GM12878 (cell line): ENCODE measurements at regions not wholly inside any gene's neighbourhood (a gene's known extent, or its start where the extent isn't known, plus 50 kb on each side); places are given as distances from the start of the nearest gene placed in this dataset.

ENCODE experiments used
- CEBPB ChIP-seq, 2 experiments: fragments of 150-350 bp in 1 of 2; IDR thresholded peaks; 2 replicates each; pipeline ENCODE4 v1.6.1; 2012 to 2014; ENCODE audit warnings: low read depth in 2 of 2, low read length in 2 of 2, borderline replicate concordance in 1 of 2, inconsistent platforms in 1 of 2
- CHD1 ChIP-seq: IDR thresholded peaks from 2 replicates; pipeline ENCODE4 v1.6.1; 2012; ENCODE audit warnings: low read depth, low read length, improper control_type of control experiment
- CHD2 ChIP-seq: IDR thresholded peaks from 2 replicates; pipeline ENCODE4 v1.6.1; 2011; ENCODE audit warnings: low read depth, low read length, improper control_type of control experiment, borderline replicate concordance
- CREB1 ChIP-seq: IDR thresholded peaks from 2 replicates; pipeline ENCODE4 v1.6.1; 2012; ENCODE audit warnings: low read depth, mild to moderate bottlenecking, inconsistent platforms
- EP300 ChIP-seq, 2 experiments: fragments of 150-350 bp in 1 of 2; IDR thresholded peaks; 2 replicates each; pipeline ENCODE4 v1.6.1; 2011 to 2012; ENCODE audit warnings: low read depth in 2 of 2, low read length in 2 of 2, borderline replicate concordance in 1 of 2, improper control_type of control experiment in 1 of 2, inconsistent platforms in 1 of 2; ENCODE audit not compliant: control insufficient read depth in 1 of 2
- MXI1 ChIP-seq: fragments of 150-350 bp; IDR thresholded peaks from 2 replicates; pipeline ENCODE4 v1.6.1; 2011; ENCODE audit warnings: low read depth, mild to moderate bottlenecking, inconsistent platforms, low read length, improper control_type of control experiment
- POLR2A ChIP-seq: IDR thresholded peaks from 2 replicates; pipeline ENCODE4 v1.6.1; 2011; ENCODE audit warnings: low read depth, mild to moderate bottlenecking, low read length
- TF ChIP-seq, protein P1 (sequence below), 3 experiments: IDR thresholded peaks in 2 of 3; conservative IDR thresholded peaks in 1 of 3; 2 replicates each; pipeline ENCODE4 v1.5.1; 2011; ENCODE audit warnings: low read depth in 3 of 3, low read length in 3 of 3, mild to moderate bottlenecking in 3 of 3, control low read depth in 2 of 3, moderate library complexity in 2 of 3, inconsistent platforms in 1 of 3, mixed read lengths in 1 of 3; ENCODE audit not compliant: control insufficient read depth in 2 of 3, insufficient read depth in 1 of 3; ENCODE audit errors: extremely low read depth in 1 of 3
- TF ChIP-seq, protein P2 (sequence below): fragments of 450-650 bp; IDR thresholded peaks from 2 replicates; pipeline ENCODE4 v1.6.1; 2017; ENCODE audit warnings: mild to moderate bottlenecking

DNA sequence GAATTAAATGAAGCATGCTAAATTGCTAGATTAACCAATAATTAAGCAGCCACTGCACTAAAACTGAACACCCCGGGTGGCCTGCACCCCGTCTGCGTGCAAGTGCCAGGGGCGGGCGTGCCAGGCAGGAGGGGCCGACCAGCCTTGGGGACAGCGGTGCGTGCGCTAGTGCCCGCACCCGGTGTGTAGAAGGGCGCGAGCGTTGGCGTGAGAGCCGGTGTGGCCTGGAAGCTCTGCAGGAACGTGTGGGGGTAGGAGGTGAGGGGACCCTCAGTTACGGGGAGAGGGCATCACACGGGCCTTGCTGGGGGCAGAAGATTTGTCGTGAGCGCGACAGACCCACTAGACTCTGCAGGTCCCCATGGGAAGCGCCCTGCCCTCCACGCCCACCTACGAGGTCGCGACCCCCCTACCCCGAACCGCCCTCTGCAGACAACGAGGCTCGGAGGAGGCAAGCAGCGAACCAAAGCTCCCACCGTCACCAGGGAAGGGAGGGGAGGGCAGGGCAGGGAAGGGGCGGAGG, 105.8 kb downstream of the FAM53A start:
- TF ChIP-seq CREB1, result no peak
- TF ChIP-seq, protein P1, sequence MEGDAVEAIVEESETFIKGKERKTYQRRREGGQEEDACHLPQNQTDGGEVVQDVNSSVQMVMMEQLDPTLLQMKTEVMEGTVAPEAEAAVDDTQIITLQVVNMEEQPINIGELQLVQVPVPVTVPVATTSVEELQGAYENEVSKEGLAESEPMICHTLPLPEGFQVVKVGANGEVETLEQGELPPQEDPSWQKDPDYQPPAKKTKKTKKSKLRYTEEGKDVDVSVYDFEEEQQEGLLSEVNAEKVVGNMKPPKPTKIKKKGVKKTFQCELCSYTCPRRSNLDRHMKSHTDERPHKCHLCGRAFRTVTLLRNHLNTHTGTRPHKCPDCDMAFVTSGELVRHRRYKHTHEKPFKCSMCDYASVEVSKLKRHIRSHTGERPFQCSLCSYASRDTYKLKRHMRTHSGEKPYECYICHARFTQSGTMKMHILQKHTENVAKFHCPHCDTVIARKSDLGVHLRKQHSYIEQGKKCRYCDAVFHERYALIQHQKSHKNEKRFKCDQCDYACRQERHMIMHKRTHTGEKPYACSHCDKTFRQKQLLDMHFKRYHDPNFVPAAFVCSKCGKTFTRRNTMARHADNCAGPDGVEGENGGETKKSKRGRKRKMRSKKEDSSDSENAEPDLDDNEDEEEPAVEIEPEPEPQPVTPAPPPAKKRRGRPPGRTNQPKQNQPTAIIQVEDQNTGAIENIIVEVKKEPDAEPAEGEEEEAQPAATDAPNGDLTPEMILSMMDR (IDR thresholded peaks at IDR 0.05 in 2 of 3, conservative IDR thresholded peaks at IDR 0.05 in 1 of 3; ENCODE audit: control insufficient read depth in 2 of 3, extremely low read depth in 1 of 3, insufficient read depth in 1 of 3, low read depth in 3 of 3, low read length in 3 of 3), result no peak
- TF ChIP-seq, protein P2, sequence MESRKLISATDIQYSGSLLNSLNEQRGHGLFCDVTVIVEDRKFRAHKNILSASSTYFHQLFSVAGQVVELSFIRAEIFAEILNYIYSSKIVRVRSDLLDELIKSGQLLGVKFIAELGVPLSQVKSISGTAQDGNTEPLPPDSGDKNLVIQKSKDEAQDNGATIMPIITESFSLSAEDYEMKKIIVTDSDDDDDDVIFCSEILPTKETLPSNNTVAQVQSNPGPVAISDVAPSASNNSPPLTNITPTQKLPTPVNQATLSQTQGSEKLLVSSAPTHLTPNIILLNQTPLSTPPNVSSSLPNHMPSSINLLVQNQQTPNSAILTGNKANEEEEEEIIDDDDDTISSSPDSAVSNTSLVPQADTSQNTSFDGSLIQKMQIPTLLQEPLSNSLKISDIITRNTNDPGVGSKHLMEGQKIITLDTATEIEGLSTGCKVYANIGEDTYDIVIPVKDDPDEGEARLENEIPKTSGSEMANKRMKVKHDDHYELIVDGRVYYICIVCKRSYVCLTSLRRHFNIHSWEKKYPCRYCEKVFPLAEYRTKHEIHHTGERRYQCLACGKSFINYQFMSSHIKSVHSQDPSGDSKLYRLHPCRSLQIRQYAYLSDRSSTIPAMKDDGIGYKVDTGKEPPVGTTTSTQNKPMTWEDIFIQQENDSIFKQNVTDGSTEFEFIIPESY, result no peak
- TF ChIP-seq CHD1, result no peak
- no peak for TF ChIP-seq CEBPB (IDR thresholded peaks at IDR 0.05; ENCODE audit: borderline replicate concordance in 1 of 2, low read depth in 2 of 2, low read length in 2 of 2)
- no peak for TF ChIP-seq POLR2A
- no peak for TF ChIP-seq EP300 (IDR thresholded peaks at IDR 0.05; ENCODE audit: borderline replicate concordance in 1 of 2, control insufficient read depth in 1 of 2, low read depth in 2 of 2, low read length in 2 of 2)
- TF ChIP-seq MXI1, result no peak
- no peak for TF ChIP-seq CHD2
